ENCODE measurements at regions not wholly inside any gene's neighbourhood (a gene's known extent, or its start where the extent isn't known, plus 50 kb on each side); places are given as distances from the start of the nearest gene placed in this dataset.

- no peak for TF ChIP-seq CTCF (IDR thresholded peaks at IDR 0.05)
- TF ChIP-seq POLR2A (IDR thresholded peaks at IDR 0.05; ENCODE audit: low read length), result no peak
- no peak for TF ChIP-seq CEBPB (IDR thresholded peaks at IDR 0.05)
- TF ChIP-seq MAX (IDR thresholded peaks at IDR 0.05), result no peak
- TF ChIP-seq CHD2 (IDR thresholded peaks at IDR 0.05; ENCODE audit: low read length, partially characterized antibody), result no peak
- no peak for TF ChIP-seq PHF8 (IDR thresholded peaks at IDR 0.05; ENCODE audit: borderline replicate concordance, low read depth)
- no peak for TF ChIP-seq POLR2AphosphoS2 (conservative IDR thresholded peaks at IDR 0.05; ENCODE audit: low read length)
- TF ChIP-seq KDM1A (IDR thresholded peaks at IDR 0.05; ENCODE audit: low read depth), result no peak
These were observed 300.5 kb downstream of the IPO8 start for GRCh38 chr12:30395190-30395589.

Data from A549 (cell line).